ENCODE measurements at regions not wholly inside any gene's neighbourhood (a gene's known extent, or its start where the extent isn't known, plus 50 kb on each side); places are given as distances from the start of the nearest gene placed in this dataset.

GRCh38 chr12:42804928-42805327 lies 215.4 kb upstream of the PRICKLE1 start:
- DNase-seq (ENCODE audit: low read depth in 1 of 2, low spot score in 1 of 2): no peak
- Histone ChIP-seq H3K4me3 (replicated peaks; ENCODE audit: insufficient read depth, low read length) (no peak overlapping the region), H3K27me3 (ENCODE audit: insufficient read depth, poor library complexity, severe bottlenecking) (no peaks in the 10 kb centered on the region), H3K27ac (replicated peaks) (no peak overlapping the region)
- no peak for TF ChIP-seq GABPA (IDR thresholded peaks at IDR 0.05; ENCODE audit: low read depth)
- TF ChIP-seq SPI1 (IDR thresholded peaks at IDR 0.05; ENCODE audit: borderline replicate concordance, low read depth): no peak
- TF ChIP-seq CTCF (IDR thresholded peaks at IDR 0.05; ENCODE audit: insufficient read depth, low read length): no peak
- TF ChIP-seq POLR2AphosphoS5 (IDR thresholded peaks at IDR 0.05; ENCODE audit: low read depth): no peak

- TF ChIP-seq POLR2AphosphoS5 (IDR thresholded peaks at IDR 0.05; ENCODE audit: low read depth): no peak
- no peak for TF ChIP-seq REST (IDR thresholded peaks at IDR 0.05; ENCODE audit: insufficient replicate concordance, low read depth)
- no peak for TF ChIP-seq CTCF (IDR thresholded peaks at IDR 0.05; ENCODE audit: insufficient read depth, low read length)
- TF ChIP-seq SPI1 (IDR thresholded peaks at IDR 0.05; ENCODE audit: borderline replicate concordance, low read depth): no peak
- no peak for TF ChIP-seq GABPA (IDR thresholded peaks at IDR 0.05; ENCODE audit: low read depth)
- Histone ChIP-seq H3K4me3 (replicated peaks; ENCODE audit: insufficient read depth, low read length) (no peak overlapping the region), H3K27me3 (ENCODE audit: insufficient read depth, poor library complexity, severe bottlenecking) (no peaks in the 10 kb centered on the region), H3K27ac (replicated peaks) (no peak overlapping the region)
- no peak for DNase-seq (ENCODE audit: low read depth in 1 of 2, low spot score in 1 of 2)
These were observed 213.2 kb upstream of the PRICKLE1 start for GRCh38 chr12:42802785-42803189.

- DNase-seq (ENCODE audit: low read depth in 1 of 2, low spot score in 1 of 2): no peak
These were observed 211.7 kb upstream of the PRICKLE1 start for GRCh38 chr12:42801271-42801670.

More at GRCh38 chr12:42801271-42801670, 211.7 kb upstream of the PRICKLE1 start:
- TF ChIP-seq SPI1 (IDR thresholded peaks at IDR 0.05; ENCODE audit: borderline replicate concordance, low read depth): no peak
- TF ChIP-seq CTCF (IDR thresholded peaks at IDR 0.05; ENCODE audit: insufficient read depth, low read length): no peak
- TF ChIP-seq GABPA (IDR thresholded peaks at IDR 0.05; ENCODE audit: low read depth): no peak
- TF ChIP-seq POLR2AphosphoS5 (IDR thresholded peaks at IDR 0.05; ENCODE audit: low read depth): no peak
- no peak for TF ChIP-seq REST (IDR thresholded peaks at IDR 0.05; ENCODE audit: insufficient replicate concordance, low read depth)
- Histone ChIP-seq H3K27ac (replicated peaks) (no peak overlapping the region), H3K27me3 (ENCODE audit: insufficient read depth, poor library complexity, severe bottlenecking) (no peaks in the 10 kb centered on the region), H3K4me3 (replicated peaks; ENCODE audit: insufficient read depth, low read length) (no peak overlapping the region)

Data from HL-60 (cell line).